ENCODE measurements at regions not wholly inside any gene's neighbourhood (a gene's known extent, or its start where the extent isn't known, plus 50 kb on each side); places are given as distances from the start of the nearest gene placed in this dataset.

- no peak for TF ChIP-seq CTCF (conservative IDR thresholded peaks at IDR 0.05; ENCODE audit: low read length)
- DNase-seq (ENCODE audit: low read depth): no peak
Observed at GRCh38 chr16:76222087-76222486, 55.1 kb upstream of the CNTNAP4 start.

GRCh38 chr16:76222853-76223252, 54.3 kb upstream of the CNTNAP4 start:
- no peak for TF ChIP-seq CTCF (conservative IDR thresholded peaks at IDR 0.05; ENCODE audit: low read length)
- no peak for DNase-seq (ENCODE audit: low read depth)
- no peak overlapping the region for H3K4me3 ChIP-seq (ENCODE audit: low read length)

More at GRCh38 chr16:76222087-76222486, 55.1 kb upstream of the CNTNAP4 start:
- H3K4me3 ChIP-seq (ENCODE audit: low read length): no peak overlapping the region

- no peak overlapping the region for H3K4me3 ChIP-seq (ENCODE audit: low read length)
- DNase-seq (ENCODE audit: low read depth): no peak
- TF ChIP-seq CTCF (conservative IDR thresholded peaks at IDR 0.05; ENCODE audit: low read length): no peak
Observed at GRCh38 chr16:76226011-76226410, 51.2 kb upstream of the CNTNAP4 start.

GRCh38 chr16:76226481-76226880, 50.7 kb upstream of the CNTNAP4 start:
- no peak for DNase-seq (ENCODE audit: low read depth)
- no peak for TF ChIP-seq CTCF (conservative IDR thresholded peaks at IDR 0.05; ENCODE audit: low read length)
- no peak overlapping the region for H3K4me3 ChIP-seq (ENCODE audit: low read length)

All from AG10803 (cell line).